Thymus (tissue), 11 donors: ENCODE measurements at regions not wholly inside any gene's neighbourhood (a gene's known extent, or its start where the extent isn't known, plus 50 kb on each side); places are given as distances from the start of the nearest gene placed in this dataset.

Source experiments
- DNase-seq, 9 donors: peaks; one replicate each; pipeline ENCODE4 v3.0.0-alpha.2; 2013; ENCODE audit warnings: low spot score in 9 of 9, low read depth in 6 of 9, missing footprints in 1 of 9
- H3K27ac ChIP-seq, 2 donors: one replicate each; pipeline ENCODE4 v1.5.1; 2013; ENCODE audit warnings: control low read depth in 1 of 2, low read depth in 1 of 2, low read length in 1 of 2, mild to moderate bottlenecking in 1 of 2, moderate library complexity in 1 of 2
- H3K27me3 ChIP-seq, 2 donors: one replicate each; pipeline ENCODE4 v1.5.1; 2013; ENCODE audit warnings: low read length in 1 of 2; ENCODE audit not compliant: control insufficient read depth in 2 of 2, insufficient read depth in 1 of 2
- H3K36me3 ChIP-seq, 2 donors: one replicate each; pipeline ENCODE4 v1.5.1; 2013; ENCODE audit warnings: low read length in 1 of 2, mild to moderate bottlenecking in 1 of 2, moderate library complexity in 1 of 2; ENCODE audit not compliant: control insufficient read depth in 2 of 2, insufficient read depth in 2 of 2
- H3K4me1 ChIP-seq, 2 donors: one replicate each; pipeline ENCODE4 v1.5.1; 2013; ENCODE audit warnings: low read length in 2 of 2; ENCODE audit not compliant: control insufficient read depth in 2 of 2, insufficient read depth in 2 of 2
- H3K4me3 ChIP-seq, 2 donors: one replicate each; pipeline ENCODE4 v1.5.1; 2013; ENCODE audit warnings: low read length in 2 of 2, control low read depth in 1 of 2, mild to moderate bottlenecking in 1 of 2
- H3K9me3 ChIP-seq, 2 donors: one replicate each; pipeline ENCODE4 v1.5.1; 2013; ENCODE audit warnings: low read length in 1 of 2, mild to moderate bottlenecking in 1 of 2; ENCODE audit not compliant: control insufficient read depth in 2 of 2, insufficient read depth in 1 of 2
- WGBS: extraction: QIAGEN DNeasy Blood & Tissue Kit; methylation state at CpG from one replicate; pipeline ENCODE4 v1.1.7; 2013; 5-methylcytosine and 5-hydroxymethylcytosine counted together
- donor health status: healthy.

DNA sequence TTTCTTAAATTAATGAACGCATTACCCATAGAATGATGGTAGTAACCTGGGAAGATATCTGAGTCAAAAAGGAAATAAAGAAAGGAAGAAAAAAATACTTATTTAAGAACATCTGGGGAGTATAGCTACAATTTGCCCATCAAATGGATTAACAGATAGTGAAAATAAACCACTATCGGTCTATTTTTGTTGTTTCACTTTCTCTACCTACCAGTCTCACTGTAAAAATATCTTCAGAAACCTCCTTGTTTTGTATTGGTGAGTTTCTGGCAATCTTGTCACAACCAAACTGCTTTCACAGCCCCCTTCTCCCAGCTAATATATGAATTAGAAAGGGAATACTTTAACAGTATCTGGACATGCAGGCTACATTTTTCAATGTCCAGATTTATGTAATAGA, 783.5 kb downstream of the STPG2 start:
- H3K27ac ChIP-seq = no peak overlapping the region
- no peak overlapping the region for H3K4me3 ChIP-seq
- 96% methylated on average over 2 of the region's 2 CpGs for whole genome bisulfite sequencing
- H3K27me3 ChIP-seq = no peaks in the 10 kb centered on the region
- peaks cover 0 to 7% of the 10 kb centered on the region in 2 donors for H3K9me3 ChIP-seq
- no peak for DNase-seq
- H3K36me3 ChIP-seq = no peaks in the 10 kb centered on the region
- no peaks in the 10 kb centered on the region for H3K4me1 ChIP-seq

DNA sequence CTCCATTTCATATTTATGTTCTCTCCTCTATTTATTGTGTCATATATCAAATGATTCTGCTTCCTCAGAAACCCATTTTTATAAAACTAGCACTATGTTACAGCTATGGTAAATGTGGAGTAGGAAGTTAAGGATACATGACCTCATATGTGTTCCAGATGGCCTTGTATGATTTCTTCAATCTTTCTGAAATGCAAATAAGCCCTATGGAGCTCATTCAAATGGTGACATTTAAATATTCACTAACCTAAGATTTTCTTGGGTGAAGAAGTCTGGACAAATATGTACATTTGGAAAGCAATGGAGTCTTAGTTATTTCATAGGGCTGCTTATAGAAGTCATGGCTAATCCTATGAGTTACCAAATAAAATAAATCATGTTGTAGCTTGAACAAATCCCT, 782.5 kb downstream of the STPG2 start:
- H3K4me1 ChIP-seq = no peaks in the 10 kb centered on the region
- no peaks in the 10 kb centered on the region for H3K36me3 ChIP-seq

DNA sequence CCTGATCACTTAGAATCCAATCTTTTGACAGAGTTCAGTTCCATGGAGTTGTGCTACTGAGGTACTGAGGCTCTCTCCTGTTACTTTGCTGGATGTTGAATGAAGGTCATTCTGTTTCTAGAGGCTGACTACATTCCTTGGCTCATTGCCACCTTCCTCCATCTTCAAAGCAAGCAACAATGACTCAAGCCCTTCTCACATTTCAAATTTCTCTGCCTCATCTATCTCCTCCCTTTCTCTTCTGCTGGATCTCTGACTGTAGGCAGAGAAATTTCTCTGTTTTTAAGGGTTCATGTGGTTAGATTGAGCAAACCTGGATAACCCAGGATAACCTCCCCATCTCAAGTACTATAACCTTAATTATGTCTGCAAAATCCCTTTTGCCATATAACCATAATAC, 775.4 kb downstream of the STPG2 start:
- Histone ChIP-seq H3K27me3 (no peaks in the 10 kb centered on the region), H3K9me3 (no peaks in the 10 kb centered on the region), H3K36me3 (no peaks in the 10 kb centered on the region), H3K4me3 (no peak overlapping the region), H3K4me1 (no peaks in the 10 kb centered on the region), H3K27ac (no peak overlapping the region)
- no peak for DNase-seq

More for the DNA sequence above, 782.5 kb downstream of the STPG2 start:
- Histone ChIP-seq H3K4me3 (no peak overlapping the region), H3K9me3 (peaks cover 0 to 3% of the 10 kb centered on the region in 2 donors), H3K27me3 (no peaks in the 10 kb centered on the region), H3K27ac (no peak overlapping the region)
- DNase-seq = no peak

DNA sequence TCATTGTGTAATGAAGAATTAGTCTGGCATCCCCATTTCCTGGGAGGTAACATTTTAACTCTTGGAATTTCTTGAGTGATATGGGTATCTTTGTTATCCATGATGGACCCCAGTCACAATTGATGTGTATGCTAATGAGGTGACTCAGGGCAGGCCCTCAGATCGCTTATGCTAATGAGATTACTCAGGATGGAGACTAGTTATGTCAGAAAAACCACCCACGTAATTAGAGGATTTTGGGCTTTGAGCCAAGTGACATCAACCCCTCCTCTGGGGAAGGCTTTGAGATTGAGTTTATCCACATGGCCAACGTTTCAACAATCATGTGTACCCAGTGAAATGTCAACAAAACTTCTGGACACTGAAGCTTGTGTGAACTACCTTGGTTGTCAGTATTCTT, 772.7 kb downstream of the STPG2 start:
- Histone ChIP-seq H3K36me3 (no peaks in the 10 kb centered on the region), H3K4me1 (no peaks in the 10 kb centered on the region), H3K27ac (no peak overlapping the region), H3K27me3 (no peaks in the 10 kb centered on the region), H3K9me3 (no peaks in the 10 kb centered on the region), H3K4me3 (no peak overlapping the region)
- no peak for DNase-seq
- 81% methylated on average over 3 of the region's 3 CpGs for WGBS

DNA sequence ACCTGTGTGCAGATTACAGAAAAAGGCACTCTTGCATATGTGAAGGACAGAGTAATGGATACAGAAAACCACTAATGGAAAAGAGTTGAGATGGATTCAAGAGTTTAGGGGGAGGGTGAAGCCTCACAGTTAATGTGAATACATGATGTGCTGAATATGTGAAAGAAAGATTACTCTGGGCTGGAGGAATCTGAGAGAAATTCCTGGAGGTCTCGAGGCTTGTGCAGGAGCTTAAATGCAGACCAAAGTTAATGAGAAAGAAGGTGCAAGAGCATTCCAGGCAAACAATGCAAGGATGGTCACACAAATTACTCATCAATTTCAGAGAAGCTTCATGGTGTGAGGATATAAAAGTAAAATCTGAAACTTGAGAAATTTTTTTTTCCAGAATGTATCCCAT, 768.8 kb downstream of the STPG2 start:
- Histone ChIP-seq H3K4me1 (no peaks in the 10 kb centered on the region), H3K27ac (no peak overlapping the region), H3K27me3 (no peaks in the 10 kb centered on the region), H3K4me3 (no peak overlapping the region), H3K9me3 (no peaks in the 10 kb centered on the region), H3K36me3 (no peaks in the 10 kb centered on the region)
- DNase-seq = no peak
- 87% methylated on average over 1 of the region's 1 CpG for WGBS

DNA sequence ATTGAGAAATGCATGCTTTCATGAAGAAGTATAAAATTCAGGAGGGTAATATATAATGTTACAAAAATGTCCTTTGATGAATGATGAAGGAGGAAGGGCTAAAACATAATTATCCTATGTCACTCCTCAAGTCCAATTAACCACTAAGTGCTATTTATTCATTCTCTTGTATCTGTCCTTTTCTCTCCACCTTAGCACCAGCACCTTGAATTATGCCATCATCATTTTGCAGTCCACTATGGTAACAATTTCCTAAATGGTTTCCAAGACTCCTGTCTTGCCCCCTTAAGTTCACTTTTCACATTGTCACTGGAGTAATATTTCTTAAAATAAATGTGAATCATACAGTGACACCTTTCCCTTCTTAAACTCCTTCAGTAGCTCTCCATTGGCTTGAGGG, 756.3 kb downstream of the STPG2 start:
- Histone ChIP-seq H3K36me3 (no peaks in the 10 kb centered on the region), H3K27me3 (no peaks in the 10 kb centered on the region), H3K9me3 (peaks cover 0 to 5% of the 10 kb centered on the region in 2 donors), H3K4me1 (no peaks in the 10 kb centered on the region), H3K27ac (no peak overlapping the region), H3K4me3 (no peak overlapping the region)
- DNase-seq = no peak

DNA sequence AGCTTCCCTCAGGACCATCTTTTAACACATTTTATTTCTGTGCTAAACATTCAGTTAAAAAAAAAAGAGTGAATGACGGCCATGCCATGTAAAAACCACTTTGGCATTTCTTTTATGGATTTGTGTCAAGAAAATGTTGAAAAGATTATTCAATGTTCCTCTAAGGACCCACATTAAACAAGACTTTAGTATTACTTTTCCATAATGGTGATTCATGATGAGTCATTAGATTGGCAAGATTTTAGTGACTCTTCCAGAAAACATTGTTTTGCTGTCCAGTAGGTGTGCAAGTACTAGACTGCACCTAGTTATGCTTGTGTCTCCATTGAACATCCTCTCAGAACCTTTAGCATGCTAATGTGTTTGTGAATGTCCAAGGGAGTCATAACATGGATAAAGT, 748.6 kb downstream of the STPG2 start:
- Histone ChIP-seq H3K4me1 (no peaks in the 10 kb centered on the region), H3K36me3 (no peaks in the 10 kb centered on the region), H3K4me3 (no peak overlapping the region), H3K27ac (no peak overlapping the region), H3K9me3 (peaks cover 0 to 4% of the 10 kb centered on the region in 2 donors), H3K27me3 (no peaks in the 10 kb centered on the region)
- 80% methylated on average over 1 of the region's 1 CpG for WGBS
- no peak for DNase-seq

DNA sequence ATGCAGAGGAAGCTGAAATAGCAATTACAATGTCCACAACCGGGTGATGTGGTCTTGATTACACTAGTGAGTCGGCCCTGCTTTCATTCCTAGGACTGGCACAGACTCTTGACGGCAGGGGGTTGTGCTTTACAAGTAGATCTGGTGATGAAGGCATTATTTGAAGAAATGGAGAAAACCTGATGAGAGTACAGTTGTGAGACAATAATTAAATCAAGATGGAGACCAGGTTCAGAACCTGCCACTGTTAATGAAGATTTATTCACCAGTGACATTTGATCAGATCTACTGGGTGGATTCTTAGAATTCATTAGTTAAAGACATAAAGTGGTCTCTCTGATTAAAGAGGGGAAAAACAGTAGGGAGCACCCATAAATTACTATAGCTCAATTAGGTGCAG, 747.2 kb downstream of the STPG2 start:
- no peak overlapping the region for H3K4me3 ChIP-seq
- no peaks in the 10 kb centered on the region for H3K36me3 ChIP-seq
- 75% methylated on average over 3 of the region's 3 CpGs for WGBS
- H3K27me3 ChIP-seq = no peaks in the 10 kb centered on the region
- H3K4me1 ChIP-seq = no peaks in the 10 kb centered on the region
- H3K9me3 ChIP-seq = peaks cover 0 to 4% of the 10 kb centered on the region in 2 donors
- H3K27ac ChIP-seq = no peak overlapping the region
- no peak for DNase-seq

DNA sequence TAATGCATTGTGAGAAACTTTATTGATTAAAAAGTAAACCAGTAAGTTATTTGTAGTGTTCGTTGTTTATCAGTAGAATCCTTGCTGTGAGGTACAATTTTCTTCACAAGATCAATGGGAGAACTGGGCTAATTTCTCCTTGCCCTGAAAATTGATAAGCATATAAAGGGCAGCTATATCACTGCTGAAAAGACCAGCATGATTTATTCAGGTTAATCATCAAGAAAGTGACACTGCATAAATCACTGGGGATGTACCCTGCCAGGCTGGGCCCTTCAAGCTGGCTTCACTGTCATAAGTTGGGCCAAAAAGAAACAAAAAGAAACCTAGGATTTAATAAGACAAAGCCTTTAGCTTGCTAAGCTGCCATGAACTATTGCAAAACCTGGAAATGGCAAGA, 746.7 kb downstream of the STPG2 start:
- Histone ChIP-seq H3K4me1 (no peaks in the 10 kb centered on the region), H3K9me3 (peaks cover 0 to 4% of the 10 kb centered on the region in 2 donors), H3K27ac (no peak overlapping the region), H3K4me3 (no peak overlapping the region), H3K27me3 (no peaks in the 10 kb centered on the region), H3K36me3 (no peaks in the 10 kb centered on the region)
- DNase-seq = no peak
- 81% methylated on average over 1 of the region's 1 CpG for WGBS

DNA sequence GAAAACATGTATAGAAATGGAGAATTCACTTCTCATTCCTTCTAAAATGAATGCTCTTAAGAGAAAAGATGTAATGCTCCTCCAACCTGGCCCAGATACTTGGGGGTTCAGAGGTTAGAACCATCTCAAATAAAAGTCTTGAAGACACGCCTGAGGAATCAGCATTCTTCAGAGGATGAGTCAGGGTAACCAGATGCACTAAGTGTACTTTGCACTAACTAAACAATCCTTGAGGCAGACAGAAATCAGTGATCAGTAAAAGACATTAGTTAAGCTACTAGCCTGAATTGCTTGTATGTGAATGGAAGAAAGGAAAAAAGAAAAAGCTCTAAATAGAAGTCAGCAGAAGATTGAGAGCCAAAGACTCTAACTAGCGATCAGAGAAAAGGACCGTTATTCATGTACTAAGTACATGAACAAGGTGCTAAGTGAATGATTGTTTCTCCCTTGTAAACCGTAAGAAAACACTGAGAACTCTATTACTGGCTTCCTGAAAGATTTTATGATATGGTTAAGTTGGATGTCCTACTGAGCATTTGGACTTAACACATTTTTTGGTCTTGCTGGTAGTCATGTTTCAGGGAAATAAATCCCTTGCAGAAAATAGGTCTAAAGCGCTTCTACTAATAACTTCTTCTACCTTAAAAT, 738.3 kb downstream of the STPG2 start:
- WGBS = 83% methylated on average over 5 of the region's 5 CpGs
- Histone ChIP-seq H3K4me1 (no peaks in the 10 kb centered on the region), H3K27ac (no peak overlapping the region), H3K27me3 (no peaks in the 10 kb centered on the region), H3K36me3 (no peaks in the 10 kb centered on the region), H3K9me3 (peaks cover 0 to 15% of the 10 kb centered on the region in 2 donors), H3K4me3 (no peak overlapping the region)
- DNase-seq = no peak
